ENCODE measurements at regions not wholly inside any gene's neighbourhood (a gene's known extent, or its start where the extent isn't known, plus 50 kb on each side); places are given as distances from the start of the nearest gene placed in this dataset.

DNA sequence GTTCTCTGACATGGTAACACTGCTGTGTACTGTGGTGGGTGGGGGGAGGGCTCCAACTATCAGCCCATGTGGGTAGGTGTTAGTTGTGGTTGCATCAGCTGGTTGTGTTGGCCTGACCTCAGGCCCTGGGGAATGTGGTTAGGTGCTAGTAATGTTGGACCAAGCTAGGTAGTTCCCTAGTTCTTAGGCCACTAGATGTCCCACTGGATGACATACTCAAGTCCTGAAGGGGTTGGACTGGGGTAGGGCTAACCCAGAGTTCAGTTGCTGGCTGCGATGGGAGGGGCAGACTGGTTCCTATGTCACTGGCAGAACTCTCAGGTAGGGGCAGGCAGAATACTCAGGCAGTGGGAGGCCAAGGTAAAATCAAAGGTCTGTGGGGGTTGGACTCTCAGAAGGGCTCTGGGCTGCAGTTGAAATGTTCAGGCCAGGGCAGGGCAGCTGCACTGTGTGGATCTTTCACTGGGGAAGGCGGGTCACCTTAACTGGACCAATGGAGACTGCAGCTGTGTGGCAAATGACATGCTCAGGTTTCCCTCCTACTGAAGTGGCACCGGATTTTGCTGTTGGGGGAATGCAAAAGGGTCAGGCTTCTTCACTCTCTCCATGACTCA lies 870.7 kb downstream of the LRRIQ3 start:
- TF ChIP-seq, protein P1, sequence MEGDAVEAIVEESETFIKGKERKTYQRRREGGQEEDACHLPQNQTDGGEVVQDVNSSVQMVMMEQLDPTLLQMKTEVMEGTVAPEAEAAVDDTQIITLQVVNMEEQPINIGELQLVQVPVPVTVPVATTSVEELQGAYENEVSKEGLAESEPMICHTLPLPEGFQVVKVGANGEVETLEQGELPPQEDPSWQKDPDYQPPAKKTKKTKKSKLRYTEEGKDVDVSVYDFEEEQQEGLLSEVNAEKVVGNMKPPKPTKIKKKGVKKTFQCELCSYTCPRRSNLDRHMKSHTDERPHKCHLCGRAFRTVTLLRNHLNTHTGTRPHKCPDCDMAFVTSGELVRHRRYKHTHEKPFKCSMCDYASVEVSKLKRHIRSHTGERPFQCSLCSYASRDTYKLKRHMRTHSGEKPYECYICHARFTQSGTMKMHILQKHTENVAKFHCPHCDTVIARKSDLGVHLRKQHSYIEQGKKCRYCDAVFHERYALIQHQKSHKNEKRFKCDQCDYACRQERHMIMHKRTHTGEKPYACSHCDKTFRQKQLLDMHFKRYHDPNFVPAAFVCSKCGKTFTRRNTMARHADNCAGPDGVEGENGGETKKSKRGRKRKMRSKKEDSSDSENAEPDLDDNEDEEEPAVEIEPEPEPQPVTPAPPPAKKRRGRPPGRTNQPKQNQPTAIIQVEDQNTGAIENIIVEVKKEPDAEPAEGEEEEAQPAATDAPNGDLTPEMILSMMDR (conservative IDR thresholded peaks at IDR 0.05): no peak
- Histone ChIP-seq H3K9ac (ENCODE audit: extremely low read depth, low read length, poor library complexity, severe bottlenecking) (no peak overlapping the region), H3K9me3 (ENCODE audit: control insufficient read depth, low read length) (no peaks in the 10 kb centered on the region), H3K4me3 (ENCODE audit: low read length) (no peak overlapping the region), H3K4me1 (ENCODE audit: control insufficient read depth, insufficient read depth, low read length) (no peaks in the 10 kb centered on the region), H3K36me3 (ENCODE audit: control insufficient read depth, insufficient read depth, low read length) (no peaks in the 10 kb centered on the region), H3K27me3 (ENCODE audit: control insufficient read depth, insufficient read depth, low read length, poor library complexity, severe bottlenecking) (no peaks in the 10 kb centered on the region), H3K27ac (ENCODE audit: low read depth, low read length) (no peak overlapping the region)
- no peaks in the 10 kb centered on the region for H3K27me3 Mint-ChIP-seq (ENCODE audit: insufficient read depth)
- WGBS, 2 experiments (ENCODE audit: insufficient coverage in 1 of 2, insufficient read length in 1 of 2): 91 to 95% methylated on average over 2 to 3 of the region's 3 CpGs
- H3K4me3 Mint-ChIP-seq: no peak overlapping the region
- H3K27ac Mint-ChIP-seq: peak overlapping the region; percentile 52
- H3K4me1 Mint-ChIP-seq: no peaks in the 10 kb centered on the region
- no peaks in the 10 kb centered on the region for H3K36me3 Mint-ChIP-seq (ENCODE audit: low read depth)
- peaks cover 14% of the 10 kb centered on the region for H3K9me3 Mint-ChIP-seq
- DNase-seq: no peak

DNA sequence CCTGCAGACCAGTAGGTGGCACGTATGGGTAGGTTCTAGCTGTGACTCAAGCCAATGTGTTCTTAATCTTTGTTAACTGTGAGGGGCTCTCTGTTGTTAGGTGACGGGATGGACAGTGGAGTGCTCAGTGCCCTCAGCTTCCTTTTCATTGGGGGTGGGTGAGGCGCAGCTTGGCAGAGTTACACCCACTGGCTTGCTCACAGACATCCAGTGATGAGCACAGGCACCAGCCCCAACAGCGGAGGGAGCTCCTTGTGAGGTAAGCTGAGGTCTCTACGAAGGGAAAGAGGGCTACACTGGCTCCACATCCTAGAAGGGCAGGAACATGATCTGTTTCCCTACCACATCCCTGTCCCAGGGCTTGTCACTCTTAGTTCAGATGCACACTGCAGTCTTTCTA lies 871.3 kb downstream of the LRRIQ3 start:
- Histone ChIP-seq H3K36me3 (ENCODE audit: control insufficient read depth, insufficient read depth, low read length) (no peaks in the 10 kb centered on the region), H3K4me3 (ENCODE audit: low read length) (no peak overlapping the region), H3K27ac (ENCODE audit: low read depth, low read length) (no peak overlapping the region), H3K27me3 (ENCODE audit: control insufficient read depth, insufficient read depth, low read length, poor library complexity, severe bottlenecking) (no peaks in the 10 kb centered on the region), H3K9me3 (ENCODE audit: control insufficient read depth, low read length) (no peaks in the 10 kb centered on the region), H3K9ac (ENCODE audit: extremely low read depth, low read length, poor library complexity, severe bottlenecking) (no peak overlapping the region), H3K4me1 (ENCODE audit: control insufficient read depth, insufficient read depth, low read length) (no peaks in the 10 kb centered on the region)
- no peaks in the 10 kb centered on the region for H3K36me3 Mint-ChIP-seq (ENCODE audit: low read depth)
- no peaks in the 10 kb centered on the region for H3K4me1 Mint-ChIP-seq
- DNase-seq: no peak
- H3K9me3 Mint-ChIP-seq: peaks cover 9% of the 10 kb centered on the region
- TF ChIP-seq, protein P1 (conservative IDR thresholded peaks at IDR 0.05): peak; percentile 40
- H3K4me3 Mint-ChIP-seq: no peak overlapping the region
- no peaks in the 10 kb centered on the region for H3K27me3 Mint-ChIP-seq (ENCODE audit: insufficient read depth)
- 87 to 92% methylated on average over 3 to 5 of the region's 5 CpGs for WGBS, 2 experiments (ENCODE audit: insufficient coverage in 1 of 2, insufficient read length in 1 of 2)
- no peak overlapping the region for H3K27ac Mint-ChIP-seq

DNA sequence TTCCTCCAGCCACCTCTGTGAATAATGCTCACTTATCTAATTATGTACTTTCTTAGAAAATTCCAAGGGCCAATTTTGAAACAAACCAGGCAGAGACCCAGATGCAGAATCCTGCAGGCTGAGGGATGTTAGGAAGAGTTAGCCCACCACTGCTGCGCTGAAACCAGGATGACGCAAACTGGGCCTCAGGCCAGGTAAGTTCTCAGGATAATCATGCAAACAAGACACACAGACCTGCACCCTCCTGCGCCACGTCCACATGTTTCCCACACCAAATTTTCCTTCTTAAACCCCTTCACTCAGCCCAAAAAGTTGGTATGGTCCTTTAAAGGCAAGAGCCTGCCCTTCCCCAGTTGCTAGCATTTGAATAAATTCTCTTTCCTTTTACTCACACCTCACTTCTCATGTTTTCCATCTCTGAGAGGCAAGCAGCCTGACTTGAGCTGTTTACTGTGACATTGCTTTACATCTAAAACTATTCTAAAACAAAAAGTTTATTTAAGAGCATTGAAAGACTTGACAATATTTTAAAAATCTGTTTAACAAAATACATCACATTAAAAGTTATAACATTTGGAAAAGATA lies 887.1 kb downstream of the LRRIQ3 start:
- no peaks in the 10 kb centered on the region for H3K36me3 Mint-ChIP-seq (ENCODE audit: low read depth)

More for the DNA sequence above, 887.1 kb downstream of the LRRIQ3 start:
- Mint-ChIP-seq H3K9me3 (no peaks in the 10 kb centered on the region), H3K4me3 (no peak overlapping the region), H3K27ac (peak overlapping the region; percentile 75), H3K4me1 (peaks cover 5% of the 10 kb centered on the region), H3K27me3 (ENCODE audit: insufficient read depth) (no peaks in the 10 kb centered on the region)
- TF ChIP-seq, protein P1 (conservative IDR thresholded peaks at IDR 0.05): no peak
- H3K9me3 ChIP-seq (ENCODE audit: control insufficient read depth, low read length): no peaks in the 10 kb centered on the region
- H3K4me3 ChIP-seq (ENCODE audit: low read length): no peak overlapping the region
- no peak overlapping the region for H3K9ac ChIP-seq (ENCODE audit: extremely low read depth, low read length, poor library complexity, severe bottlenecking)
- 86 to 96% methylated on average over 4 of the region's 4 CpGs for WGBS, 2 experiments (ENCODE audit: insufficient coverage in 1 of 2, insufficient read length in 1 of 2)
- H3K27ac ChIP-seq (ENCODE audit: low read depth, low read length): no peak overlapping the region
- peak; percentile 59 for DNase-seq
- H3K4me1 ChIP-seq (ENCODE audit: control insufficient read depth, insufficient read depth, low read length): no peaks in the 10 kb centered on the region
- no peaks in the 10 kb centered on the region for H3K27me3 ChIP-seq (ENCODE audit: control insufficient read depth, insufficient read depth, low read length, poor library complexity, severe bottlenecking)
- H3K36me3 ChIP-seq (ENCODE audit: control insufficient read depth, insufficient read depth, low read length): no peaks in the 10 kb centered on the region

All from endodermal cell (in vitro differentiated cells).